ENCODE measurements at regions not wholly inside any gene's neighbourhood (a gene's known extent, or its start where the extent isn't known, plus 50 kb on each side); places are given as distances from the start of the nearest gene placed in this dataset.
A peak's percentile ranks its signal among the peaks of the same experiment; 100 is the strongest.
"Not testable (repeated sequence)": the region's sequence is repeated elsewhere in the genome, so short reads cannot be mapped to it uniquely, and the experiment has no call there.

DNA sequence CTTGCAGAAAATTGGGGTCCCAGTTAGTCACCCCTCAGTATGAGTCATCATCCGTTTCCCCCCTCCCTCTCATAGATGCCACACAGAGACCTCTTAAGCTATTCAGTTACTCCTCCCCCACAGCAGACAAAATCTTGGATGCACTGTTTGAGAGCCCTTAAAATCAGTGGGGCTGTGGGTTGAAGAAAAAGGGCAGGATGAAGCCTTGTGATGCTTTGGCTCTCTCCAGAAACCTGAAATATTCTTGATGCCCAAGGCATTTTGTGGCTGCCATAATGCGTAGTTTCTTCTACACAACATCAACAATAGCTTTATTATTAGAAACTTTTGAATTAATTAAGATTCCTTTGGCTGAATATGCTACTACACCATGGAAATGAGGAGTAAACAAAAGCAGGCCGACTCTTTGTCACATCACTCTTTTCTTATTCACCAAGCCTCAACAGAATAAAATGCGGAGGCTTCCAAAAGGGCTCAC, 133.8 kb downstream of the MRPS30 start:
- no peak overlapping the region for H3K27ac ChIP-seq
- TF ChIP-seq CTCF (conservative IDR thresholded peaks at IDR 0.05), result no peak
- TF ChIP-seq ZFX (IDR thresholded peaks at IDR 0.05), result no peak

- no peak overlapping the region for H3K27ac ChIP-seq
- TF ChIP-seq ZFX (IDR thresholded peaks at IDR 0.05), result no peak
- TF ChIP-seq CTCF (conservative IDR thresholded peaks at IDR 0.05), result no peak
Observed at GRCh38 chr5:44943647-44944046, 134.9 kb downstream of the MRPS30 start.

- no peak for TF ChIP-seq ZFX (IDR thresholded peaks at IDR 0.05)
- no peak for TF ChIP-seq CTCF (conservative IDR thresholded peaks at IDR 0.05)
- H3K27ac ChIP-seq, result no peak overlapping the region
Observed at GRCh38 chr5:44945743-44946142, 137.0 kb downstream of the MRPS30 start.

- TF ChIP-seq CTCF (conservative IDR thresholded peaks at IDR 0.05) (no peak), ZFX (IDR thresholded peaks at IDR 0.05) (no peak)
- H3K27ac ChIP-seq, result no peak overlapping the region
Observed at GRCh38 chr5:44949687-44950086, 140.9 kb downstream of the MRPS30 start.

DNA sequence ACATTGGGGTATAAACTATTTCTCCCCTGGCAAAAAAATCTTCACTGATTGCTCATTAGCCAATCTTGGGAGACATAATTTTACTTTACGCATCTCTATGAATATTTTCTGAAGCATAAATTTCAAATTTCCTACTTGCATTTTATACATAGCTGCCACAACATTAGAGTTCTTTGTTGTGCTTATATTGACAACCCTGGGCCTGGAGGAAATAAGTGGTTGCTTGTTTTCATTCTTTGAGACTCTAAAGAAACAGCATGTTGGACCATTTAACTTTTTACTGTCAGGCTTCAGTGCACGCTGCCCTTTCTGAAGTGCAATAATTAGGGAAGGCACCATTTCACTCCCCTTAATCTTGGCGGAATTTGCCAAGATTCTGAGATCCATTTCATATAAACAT, 142.6 kb downstream of the MRPS30 start:
- H3K27ac ChIP-seq, result no peak overlapping the region
- TF ChIP-seq CTCF (conservative IDR thresholded peaks at IDR 0.05) (no peak), ZFX (IDR thresholded peaks at IDR 0.05) (no peak)

GRCh38 chr5:44952376-44952775, 143.6 kb downstream of the MRPS30 start:
- TF ChIP-seq ZFX (IDR thresholded peaks at IDR 0.05), result no peak
- peak; percentile 83 for TF ChIP-seq CTCF (conservative IDR thresholded peaks at IDR 0.05)
- no peak overlapping the region for H3K27ac ChIP-seq

GRCh38 chr5:44953078-44953477, 144.3 kb downstream of the MRPS30 start:
- H3K27ac ChIP-seq, result no peak overlapping the region
- TF ChIP-seq CTCF (conservative IDR thresholded peaks at IDR 0.05), result no peak
- TF ChIP-seq ZFX (IDR thresholded peaks at IDR 0.05), result no peak

DNA sequence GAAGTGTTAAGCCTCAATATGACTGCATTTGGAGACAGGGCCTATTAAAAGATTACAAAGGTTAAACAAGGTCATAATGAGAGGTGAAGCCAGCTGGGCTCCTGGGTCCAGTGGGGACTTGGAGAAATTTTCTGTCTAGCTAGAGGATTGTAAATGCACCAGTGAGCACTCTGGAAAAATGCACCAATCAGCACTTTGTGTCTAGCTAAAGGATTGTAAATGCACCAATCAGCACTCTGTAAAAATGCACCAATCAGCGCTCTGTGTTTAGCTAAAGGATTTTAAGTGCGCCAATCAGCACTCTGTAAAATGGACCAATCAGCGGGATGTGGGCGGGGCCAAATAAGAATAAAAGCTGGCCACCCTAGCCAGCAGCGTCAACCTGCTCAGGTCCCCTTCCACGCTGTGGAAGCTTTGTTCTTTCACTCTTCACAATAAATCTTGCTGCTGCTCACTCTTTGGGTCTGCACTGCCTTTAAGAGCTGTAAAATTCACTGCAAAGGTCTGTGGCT, 150.3 kb downstream of the MRPS30 start:
- H3K27ac ChIP-seq, result not testable (repeated sequence)

Data from C4-2B (cell line).